ENCODE measurements at regions not wholly inside any gene's neighbourhood (a gene's known extent, or its start where the extent isn't known, plus 50 kb on each side); places are given as distances from the start of the nearest gene placed in this dataset.
"Not testable (repeated sequence)": the region's sequence is repeated elsewhere in the genome, so short reads cannot be mapped to it uniquely, and the experiment has no call there.

DNA sequence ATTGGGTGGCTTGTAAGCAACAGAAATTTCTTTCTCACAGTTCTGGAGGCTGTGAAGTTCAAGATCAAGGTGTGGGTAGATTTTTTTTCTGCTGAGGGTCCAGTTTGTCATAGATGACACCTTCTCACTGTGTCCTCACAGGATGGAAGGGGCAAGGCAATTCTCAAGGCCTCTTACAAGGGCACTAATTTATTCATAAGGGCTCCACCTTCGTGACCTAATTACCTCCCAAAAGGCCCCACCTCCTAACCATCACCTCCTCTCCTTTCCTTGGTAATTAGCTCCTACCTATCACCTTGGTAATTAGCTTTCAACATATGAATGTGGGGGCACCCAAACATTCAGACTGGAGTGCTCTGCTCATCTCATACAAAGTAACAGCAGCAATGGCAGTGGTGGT, 92.3 kb upstream of the CD44 start:
- Histone ChIP-seq H3K9me3 (ENCODE audit: control insufficient read depth, low read length) (peaks cover 3% of the 10 kb centered on the region), H3K27ac (ENCODE audit: low read depth, low read length, severe bottlenecking) (no peak overlapping the region), H3K4me1 (ENCODE audit: control insufficient read depth, insufficient read depth, low read length, poor library complexity, severe bottlenecking) (no peaks in the 10 kb centered on the region), H3K4me3 (ENCODE audit: extremely low read depth, insufficient read depth, low read length, poor library complexity, severe bottlenecking) (no peak overlapping the region), H3K36me3 (ENCODE audit: control insufficient read depth, insufficient read depth, low read length) (no peaks in the 10 kb centered on the region)
- WGBS, 2 experiments (ENCODE audit: insufficient coverage in 2 of 2): 100% methylated on average over 1 of the region's 1 CpG

DNA sequence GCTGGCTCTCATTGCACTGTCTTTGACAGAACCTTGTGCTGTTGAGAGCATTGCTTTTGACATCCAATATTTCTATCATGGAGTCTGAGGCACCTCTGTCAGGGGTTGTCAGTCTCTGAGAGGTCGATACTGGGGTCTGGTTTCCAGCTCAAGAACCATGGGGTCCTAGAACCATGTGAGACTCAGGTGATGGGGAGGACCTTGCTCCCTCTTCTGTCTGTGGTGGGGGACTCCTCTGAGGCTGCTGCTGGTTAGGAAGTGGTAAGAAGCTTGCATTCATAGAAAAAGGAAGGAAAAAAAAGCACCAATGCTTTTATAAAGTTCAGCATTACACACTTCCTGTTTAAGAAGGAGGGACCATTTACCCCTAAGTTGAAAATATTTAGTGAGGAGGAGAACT, 91.8 kb upstream of the CD44 start:
- no peak overlapping the region for H3K4me3 ChIP-seq (ENCODE audit: extremely low read depth, insufficient read depth, low read length, poor library complexity, severe bottlenecking)
- no CpG with 5 or more reads among the region's 1 CpG for WGBS, 2 experiments (ENCODE audit: insufficient coverage in 2 of 2)

DNA sequence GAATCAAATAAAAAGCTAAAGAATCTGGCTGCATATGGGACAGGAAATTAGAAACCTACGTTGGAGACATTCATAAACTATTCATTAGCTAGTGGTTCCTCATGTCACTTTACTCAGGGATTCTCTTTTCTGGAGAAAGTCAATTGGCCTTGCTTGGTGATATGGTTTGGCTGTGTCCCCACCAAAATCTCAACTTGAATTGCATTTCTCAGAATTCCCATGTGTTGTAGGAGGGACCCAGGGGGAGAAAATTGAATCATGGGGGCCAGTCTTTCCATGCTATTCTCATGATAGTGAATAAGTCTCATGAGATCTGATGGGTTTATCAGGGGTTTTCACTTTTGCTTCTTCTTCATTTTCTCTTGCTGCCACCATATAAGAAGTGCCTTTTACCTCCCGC, 91.2 kb upstream of the CD44 start:
- Histone ChIP-seq H3K27ac (ENCODE audit: low read depth, low read length, severe bottlenecking) (no peak overlapping the region), H3K9me3 (ENCODE audit: control insufficient read depth, low read length) (peaks cover 3% of the 10 kb centered on the region), H3K4me1 (ENCODE audit: control insufficient read depth, insufficient read depth, low read length, poor library complexity, severe bottlenecking) (no peaks in the 10 kb centered on the region), H3K36me3 (ENCODE audit: control insufficient read depth, insufficient read depth, low read length) (no peaks in the 10 kb centered on the region), H3K4me3 (ENCODE audit: extremely low read depth, insufficient read depth, low read length, poor library complexity, severe bottlenecking) (no peak overlapping the region)
- 75% methylated on average over 1 of the region's 2 CpGs; no CpG with 5 or more reads in 1 of the 2 experiments for WGBS, 2 experiments (ENCODE audit: insufficient coverage in 2 of 2)

More for the DNA sequence above, 91.8 kb upstream of the CD44 start:
- Histone ChIP-seq H3K9me3 (ENCODE audit: control insufficient read depth, low read length) (peaks cover 3% of the 10 kb centered on the region), H3K36me3 (ENCODE audit: control insufficient read depth, insufficient read depth, low read length) (no peaks in the 10 kb centered on the region), H3K27ac (ENCODE audit: low read depth, low read length, severe bottlenecking) (no peak overlapping the region), H3K4me1 (ENCODE audit: control insufficient read depth, insufficient read depth, low read length, poor library complexity, severe bottlenecking) (no peaks in the 10 kb centered on the region)

DNA sequence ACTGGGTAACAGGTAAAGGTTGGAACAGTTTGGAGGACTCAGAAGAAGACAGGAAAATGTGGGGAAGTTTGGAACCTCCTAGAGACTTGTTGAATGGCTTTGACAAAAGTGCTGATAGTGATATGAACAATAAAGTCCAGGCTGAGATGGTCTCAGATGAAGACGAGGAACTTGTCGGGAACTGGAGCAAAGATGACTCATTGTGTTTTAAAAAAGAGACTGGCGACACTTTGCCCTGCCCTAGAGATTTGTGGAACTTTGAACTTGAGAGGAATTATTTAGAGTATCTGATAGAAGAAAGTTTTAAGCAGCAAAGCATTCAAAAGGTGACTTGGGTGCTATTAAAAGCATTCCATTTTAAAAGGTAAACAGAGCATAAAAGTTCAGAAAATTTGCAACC, 90.6 kb upstream of the CD44 start:
- not testable (repeated sequence) for H3K27ac ChIP-seq (ENCODE audit: low read depth, low read length, severe bottlenecking); H3K9me3 ChIP-seq (ENCODE audit: control insufficient read depth, low read length); H3K36me3 ChIP-seq (ENCODE audit: control insufficient read depth, insufficient read depth, low read length); H3K4me1 ChIP-seq (ENCODE audit: control insufficient read depth, insufficient read depth, low read length, poor library complexity, severe bottlenecking); H3K4me3 ChIP-seq (ENCODE audit: extremely low read depth, insufficient read depth, low read length, poor library complexity, severe bottlenecking)
- WGBS, 2 experiments (ENCODE audit: insufficient coverage in 2 of 2): 79 to 84% methylated on average over 3 of the region's 3 CpGs

DNA sequence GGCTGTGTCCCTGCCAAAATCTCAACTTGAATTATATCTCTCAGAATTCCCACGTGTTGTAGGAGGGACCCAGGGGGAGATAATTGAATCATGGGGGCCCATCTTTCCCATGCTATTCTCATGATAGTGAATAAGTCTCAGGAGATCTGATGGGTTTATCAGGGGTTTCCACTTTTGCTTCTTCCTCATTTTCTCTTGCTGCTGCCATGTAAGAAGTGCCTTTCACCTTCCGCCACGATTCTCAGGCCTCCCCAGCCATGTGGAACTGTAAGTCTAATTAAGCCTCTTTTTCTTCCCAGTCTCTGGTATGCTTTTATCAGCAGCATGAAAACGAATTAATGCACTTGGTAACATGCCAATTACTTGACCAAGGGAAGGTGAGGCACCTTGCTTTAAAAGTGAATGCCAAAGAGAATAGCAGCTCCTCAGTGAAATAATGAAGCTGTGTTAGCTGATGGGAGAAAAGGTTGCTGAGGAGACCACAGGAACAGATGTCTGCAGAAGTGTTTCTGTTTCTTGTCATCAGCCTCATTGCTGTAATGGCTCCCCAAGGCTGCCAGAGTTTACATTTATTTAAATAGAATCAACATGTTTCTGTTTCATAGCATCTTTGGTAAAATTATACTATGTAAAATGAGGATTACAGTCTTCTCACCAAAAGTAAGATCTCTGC, 89.0 kb upstream of the CD44 start:
- no peaks in the 10 kb centered on the region for H3K36me3 ChIP-seq (ENCODE audit: control insufficient read depth, insufficient read depth, low read length)
- H3K4me3 ChIP-seq (ENCODE audit: extremely low read depth, insufficient read depth, low read length, poor library complexity, severe bottlenecking): no peak overlapping the region
- H3K4me1 ChIP-seq (ENCODE audit: control insufficient read depth, insufficient read depth, low read length, poor library complexity, severe bottlenecking): no peaks in the 10 kb centered on the region
- no peak overlapping the region for H3K27ac ChIP-seq (ENCODE audit: low read depth, low read length, severe bottlenecking)
- 89 to 92% methylated on average over 1 to 3 of the region's 4 CpGs for WGBS, 2 experiments (ENCODE audit: insufficient coverage in 2 of 2)
- H3K9me3 ChIP-seq (ENCODE audit: control insufficient read depth, low read length): peaks cover 3% of the 10 kb centered on the region

DNA sequence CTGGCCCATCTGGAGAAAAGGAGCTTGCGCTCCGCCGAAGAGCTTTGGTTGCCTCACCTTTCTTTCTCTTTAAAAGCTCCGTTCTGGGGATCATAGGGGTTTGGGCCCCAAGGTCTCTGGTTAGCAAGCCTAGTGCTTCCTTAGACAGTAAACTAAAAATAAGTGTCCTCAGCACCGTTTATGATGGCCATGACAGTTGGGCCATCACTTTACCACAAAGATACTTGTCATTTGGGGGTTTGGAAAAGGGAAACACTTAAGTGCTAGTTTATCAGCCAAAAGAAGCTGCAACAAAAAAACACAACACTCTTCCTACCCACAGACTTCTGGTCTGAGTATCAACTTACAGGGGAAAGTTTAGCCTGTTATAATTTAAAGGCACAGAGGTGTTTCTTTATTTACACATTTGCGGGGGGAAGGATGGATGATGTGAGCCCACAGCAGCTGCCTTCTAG, 88.4 kb upstream of the CD44 start:
- H3K9me3 ChIP-seq (ENCODE audit: control insufficient read depth, low read length): peaks cover 3% of the 10 kb centered on the region
- H3K4me1 ChIP-seq (ENCODE audit: control insufficient read depth, insufficient read depth, low read length, poor library complexity, severe bottlenecking): no peaks in the 10 kb centered on the region
- no peak overlapping the region for H3K27ac ChIP-seq (ENCODE audit: low read depth, low read length, severe bottlenecking)
- no peak overlapping the region for H3K4me3 ChIP-seq (ENCODE audit: extremely low read depth, insufficient read depth, low read length, poor library complexity, severe bottlenecking)
- H3K36me3 ChIP-seq (ENCODE audit: control insufficient read depth, insufficient read depth, low read length): no peaks in the 10 kb centered on the region
- 94 to 96% methylated on average over 4 to 5 of the region's 6 CpGs for WGBS, 2 experiments (ENCODE audit: insufficient coverage in 2 of 2)

DNA sequence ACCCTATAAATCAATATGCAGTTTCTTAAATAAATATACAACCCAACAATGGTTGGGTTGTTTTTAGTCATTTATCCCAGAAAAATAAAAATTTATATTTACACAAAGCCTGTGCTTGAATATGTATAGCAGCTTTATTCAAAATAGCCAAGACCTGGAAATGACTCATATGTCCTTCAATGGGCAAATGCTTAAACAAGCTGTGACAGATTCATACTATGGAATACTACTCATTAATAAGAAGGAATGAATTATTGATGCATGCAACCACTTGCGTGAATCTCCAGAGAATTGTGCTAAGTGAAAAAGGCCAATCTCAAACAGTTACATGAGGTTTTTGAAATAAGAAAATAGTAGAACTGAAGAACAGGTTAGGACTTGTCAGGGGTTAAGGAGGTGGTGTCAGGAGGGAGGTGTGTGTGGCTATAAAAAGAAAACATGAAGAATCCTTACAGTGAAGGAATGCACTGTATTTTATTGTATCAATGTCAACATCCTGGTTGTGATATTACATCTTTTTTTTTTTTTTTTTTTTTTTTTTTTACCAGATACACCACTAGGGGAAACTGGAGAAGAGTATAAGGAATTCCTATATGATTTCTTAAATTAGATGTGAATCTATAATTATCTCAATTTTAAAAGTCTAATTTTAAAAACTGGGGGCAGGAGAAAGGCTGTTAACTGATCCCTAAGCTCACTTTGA, 82.4 kb upstream of the CD44 start:
- Histone ChIP-seq H3K4me1 (ENCODE audit: control insufficient read depth, insufficient read depth, low read length, poor library complexity, severe bottlenecking) (no peaks in the 10 kb centered on the region), H3K4me3 (ENCODE audit: extremely low read depth, insufficient read depth, low read length, poor library complexity, severe bottlenecking) (no peak overlapping the region), H3K9me3 (ENCODE audit: control insufficient read depth, low read length) (peaks cover 4% of the 10 kb centered on the region), H3K36me3 (ENCODE audit: control insufficient read depth, insufficient read depth, low read length) (no peaks in the 10 kb centered on the region), H3K27ac (ENCODE audit: low read depth, low read length, severe bottlenecking) (no peak overlapping the region)
- WGBS, 2 experiments (ENCODE audit: insufficient coverage in 2 of 2): 100% methylated on average over 1 of the region's 1 CpG

DNA sequence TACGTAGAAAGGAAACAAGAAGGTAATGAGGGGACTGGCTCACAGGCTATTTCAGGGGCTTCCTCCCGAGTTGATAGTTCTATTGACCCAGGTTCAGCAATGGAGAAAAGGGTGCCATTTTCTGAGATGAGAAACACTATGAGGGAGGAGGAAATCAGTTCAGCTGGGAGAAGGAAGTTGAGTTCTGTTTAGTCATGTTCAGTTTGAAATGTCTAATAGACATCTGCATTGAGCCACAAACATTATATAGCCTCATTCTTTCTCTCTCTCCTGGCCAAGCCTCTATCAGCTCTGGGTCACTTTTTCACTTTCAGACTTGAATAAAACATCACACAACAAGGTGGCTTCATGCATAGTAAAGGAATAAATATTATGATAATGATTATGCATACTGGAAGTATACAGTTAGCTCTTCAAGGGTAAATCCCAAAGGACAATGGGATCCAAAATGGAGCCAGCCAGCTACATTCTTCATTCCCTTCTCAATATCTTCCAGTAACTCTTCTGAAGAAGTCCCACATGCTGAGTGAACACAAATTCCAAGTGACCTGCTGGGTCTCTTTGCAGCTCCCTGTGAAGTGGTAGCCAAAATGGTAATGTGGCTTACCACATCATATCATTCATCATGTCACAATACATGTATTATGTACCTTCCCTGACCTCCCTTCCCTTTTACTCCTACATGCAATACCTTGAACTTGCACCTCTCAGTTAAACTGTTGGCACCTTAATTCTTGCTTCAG, 80.9 kb upstream of the CD44 start:
- Histone ChIP-seq H3K4me3 (ENCODE audit: extremely low read depth, insufficient read depth, low read length, poor library complexity, severe bottlenecking) (no peak overlapping the region), H3K36me3 (ENCODE audit: control insufficient read depth, insufficient read depth, low read length) (no peaks in the 10 kb centered on the region), H3K9me3 (ENCODE audit: control insufficient read depth, low read length) (peaks cover 4% of the 10 kb centered on the region), H3K4me1 (ENCODE audit: control insufficient read depth, insufficient read depth, low read length, poor library complexity, severe bottlenecking) (no peaks in the 10 kb centered on the region), H3K27ac (ENCODE audit: low read depth, low read length, severe bottlenecking) (no peak overlapping the region)
- WGBS, 2 experiments (ENCODE audit: insufficient coverage in 2 of 2): 97 to 100% methylated on average over 1 to 2 of the region's 2 CpGs

DNA sequence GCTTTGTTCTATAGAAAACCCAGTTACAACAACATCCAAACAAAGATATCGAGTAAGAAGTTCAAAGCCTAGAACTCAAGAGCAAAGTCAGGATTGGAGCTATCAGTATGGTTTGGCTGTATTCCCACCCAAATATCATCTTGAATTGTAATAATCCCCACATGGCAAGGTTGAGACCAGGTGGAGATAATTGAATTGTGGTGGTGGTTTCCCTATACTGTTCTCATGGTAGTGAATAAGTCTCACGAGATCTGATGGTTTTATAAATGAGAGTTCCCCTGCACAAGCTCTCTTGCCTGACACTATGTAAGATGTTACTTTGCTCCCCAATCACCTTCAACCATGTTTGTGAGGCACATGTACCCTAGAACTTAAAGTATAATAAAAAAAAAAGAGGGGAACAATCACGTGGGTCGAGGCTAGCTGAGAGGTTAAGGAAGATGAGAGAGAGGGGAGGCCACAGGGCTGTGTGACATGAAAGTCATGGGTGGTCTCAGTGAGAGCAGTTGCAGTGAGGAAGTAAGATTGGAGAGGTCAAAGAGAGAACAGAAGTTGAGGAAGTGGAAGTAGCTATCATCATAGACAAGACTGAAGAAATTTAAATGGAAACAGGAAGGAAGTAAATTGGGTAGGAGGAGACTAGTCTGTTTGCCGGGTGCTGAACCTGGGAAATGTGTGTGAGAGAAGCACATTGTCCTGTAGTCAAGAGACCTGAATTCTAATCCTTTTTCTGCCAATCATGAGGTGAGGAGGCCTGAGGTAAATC, 80.1 kb upstream of the CD44 start:
- WGBS, 2 experiments (ENCODE audit: insufficient coverage in 2 of 2): 93 to 100% methylated on average over 3 of the region's 5 CpGs
- Histone ChIP-seq H3K27ac (ENCODE audit: low read depth, low read length, severe bottlenecking) (no peak overlapping the region), H3K4me3 (ENCODE audit: extremely low read depth, insufficient read depth, low read length, poor library complexity, severe bottlenecking) (no peak overlapping the region), H3K9me3 (ENCODE audit: control insufficient read depth, low read length) (peaks cover 4% of the 10 kb centered on the region), H3K4me1 (ENCODE audit: control insufficient read depth, insufficient read depth, low read length, poor library complexity, severe bottlenecking) (no peaks in the 10 kb centered on the region), H3K36me3 (ENCODE audit: control insufficient read depth, insufficient read depth, low read length) (no peaks in the 10 kb centered on the region)
